ENCODE measurements at regions not wholly inside any gene's neighbourhood (a gene's known extent, or its start where the extent isn't known, plus 50 kb on each side); places are given as distances from the start of the nearest gene placed in this dataset.

DNA sequence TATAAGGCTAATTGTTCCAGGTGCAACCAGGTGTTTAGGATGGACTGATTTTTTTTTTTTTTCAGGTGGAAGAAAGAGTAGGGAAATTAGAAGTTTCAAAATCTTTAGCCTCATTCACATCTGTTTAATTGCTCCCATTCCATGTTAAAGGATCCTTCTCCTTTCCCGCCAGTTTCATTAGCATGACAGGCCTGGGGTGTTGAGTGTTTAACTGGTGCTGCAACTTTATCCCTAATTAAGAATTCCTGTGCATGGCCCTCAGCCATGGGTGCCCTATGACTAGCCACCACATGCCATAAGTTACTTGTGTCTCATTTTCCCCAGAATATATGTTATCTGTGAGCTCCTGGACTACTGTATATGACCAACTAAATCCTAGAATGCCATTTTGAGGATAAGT is 501.4 kb downstream of the NSUN3 start:
- no peak overlapping the region for H3K27ac ChIP-seq
- H3K27me3 ChIP-seq (ENCODE audit: insufficient read depth, low read depth, severe bottlenecking) = no peaks in the 10 kb centered on the region
- TF ChIP-seq, protein P1, sequence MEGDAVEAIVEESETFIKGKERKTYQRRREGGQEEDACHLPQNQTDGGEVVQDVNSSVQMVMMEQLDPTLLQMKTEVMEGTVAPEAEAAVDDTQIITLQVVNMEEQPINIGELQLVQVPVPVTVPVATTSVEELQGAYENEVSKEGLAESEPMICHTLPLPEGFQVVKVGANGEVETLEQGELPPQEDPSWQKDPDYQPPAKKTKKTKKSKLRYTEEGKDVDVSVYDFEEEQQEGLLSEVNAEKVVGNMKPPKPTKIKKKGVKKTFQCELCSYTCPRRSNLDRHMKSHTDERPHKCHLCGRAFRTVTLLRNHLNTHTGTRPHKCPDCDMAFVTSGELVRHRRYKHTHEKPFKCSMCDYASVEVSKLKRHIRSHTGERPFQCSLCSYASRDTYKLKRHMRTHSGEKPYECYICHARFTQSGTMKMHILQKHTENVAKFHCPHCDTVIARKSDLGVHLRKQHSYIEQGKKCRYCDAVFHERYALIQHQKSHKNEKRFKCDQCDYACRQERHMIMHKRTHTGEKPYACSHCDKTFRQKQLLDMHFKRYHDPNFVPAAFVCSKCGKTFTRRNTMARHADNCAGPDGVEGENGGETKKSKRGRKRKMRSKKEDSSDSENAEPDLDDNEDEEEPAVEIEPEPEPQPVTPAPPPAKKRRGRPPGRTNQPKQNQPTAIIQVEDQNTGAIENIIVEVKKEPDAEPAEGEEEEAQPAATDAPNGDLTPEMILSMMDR (IDR thresholded peaks at IDR 0.05; ENCODE audit: low read depth, low read length) = no peak
- no peaks in the 10 kb centered on the region for H3K36me3 ChIP-seq
- DNase-seq = no peak
- no peak overlapping the region for H3K4me3 ChIP-seq (ENCODE audit: low read depth, low read length)
- no peaks in the 10 kb centered on the region for H3K9me3 ChIP-seq (ENCODE audit: severe bottlenecking)

- no peaks in the 10 kb centered on the region for H3K36me3 ChIP-seq
- TF ChIP-seq, protein P1 (IDR thresholded peaks at IDR 0.05; ENCODE audit: low read depth, low read length) = no peak
- no peak overlapping the region for H3K27ac ChIP-seq
- H3K27me3 ChIP-seq (ENCODE audit: insufficient read depth, low read depth, severe bottlenecking) = no peaks in the 10 kb centered on the region
- H3K4me3 ChIP-seq (ENCODE audit: low read depth, low read length) = no peak overlapping the region
- no peak for DNase-seq
- H3K9me3 ChIP-seq (ENCODE audit: severe bottlenecking) = no peaks in the 10 kb centered on the region
Observed at GRCh38 chr3:94568041-94568440, 505.2 kb downstream of the NSUN3 start.

DNA sequence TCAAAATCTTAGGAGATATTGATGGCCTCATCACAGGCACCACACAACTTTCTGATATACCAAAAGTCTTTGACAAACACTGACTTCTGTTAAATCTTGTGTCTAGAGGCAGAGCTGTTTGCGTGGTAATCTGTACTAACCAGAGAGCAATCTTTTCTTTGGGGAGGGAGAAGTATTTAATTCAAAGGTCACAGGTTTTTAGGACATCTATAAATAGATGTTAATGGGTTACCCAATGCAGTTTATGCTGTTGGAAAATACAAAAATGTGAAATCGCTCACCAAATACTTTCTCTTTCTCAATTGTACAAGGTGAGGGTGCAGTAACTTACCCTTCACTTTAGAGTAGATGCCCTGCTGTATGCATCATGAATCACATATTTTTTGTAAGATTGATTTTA is 510.5 kb downstream of the NSUN3 start:
- TF ChIP-seq, protein P1 (IDR thresholded peaks at IDR 0.05; ENCODE audit: low read depth, low read length) = no peak
- Histone ChIP-seq H3K27me3 (ENCODE audit: insufficient read depth, low read depth, severe bottlenecking) (no peaks in the 10 kb centered on the region), H3K27ac (no peak overlapping the region), H3K4me3 (ENCODE audit: low read depth, low read length) (no peak overlapping the region), H3K9me3 (ENCODE audit: severe bottlenecking) (no peaks in the 10 kb centered on the region), H3K36me3 (no peaks in the 10 kb centered on the region)
- no peak for DNase-seq

DNA sequence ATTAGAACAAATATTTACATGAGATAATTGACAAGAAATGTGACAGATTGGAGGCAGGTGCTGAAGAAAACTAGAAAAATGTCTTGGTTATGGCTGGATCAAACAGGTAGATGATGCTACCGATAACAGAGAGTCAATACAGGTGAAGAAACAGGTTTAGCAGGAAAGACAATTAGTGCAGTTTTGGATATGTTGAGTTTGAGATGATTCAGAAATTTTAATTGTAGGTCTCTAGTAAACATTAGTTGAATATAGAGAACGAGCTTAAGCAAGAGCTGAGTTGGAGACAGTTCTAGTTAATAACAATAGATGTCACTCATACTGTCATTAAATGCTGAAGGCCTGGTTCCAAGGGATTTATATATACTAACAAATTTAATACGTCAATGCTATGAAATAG is 524.4 kb downstream of the NSUN3 start:
- H3K9me3 ChIP-seq (ENCODE audit: severe bottlenecking) = no peaks in the 10 kb centered on the region
- H3K27ac ChIP-seq = no peak overlapping the region
- H3K27me3 ChIP-seq (ENCODE audit: insufficient read depth, low read depth, severe bottlenecking) = no peaks in the 10 kb centered on the region
- DNase-seq = no peak
- no peak overlapping the region for H3K4me3 ChIP-seq (ENCODE audit: low read depth, low read length)
- H3K36me3 ChIP-seq = no peaks in the 10 kb centered on the region
- TF ChIP-seq, protein P1 (IDR thresholded peaks at IDR 0.05; ENCODE audit: low read depth, low read length) = no peak

DNA sequence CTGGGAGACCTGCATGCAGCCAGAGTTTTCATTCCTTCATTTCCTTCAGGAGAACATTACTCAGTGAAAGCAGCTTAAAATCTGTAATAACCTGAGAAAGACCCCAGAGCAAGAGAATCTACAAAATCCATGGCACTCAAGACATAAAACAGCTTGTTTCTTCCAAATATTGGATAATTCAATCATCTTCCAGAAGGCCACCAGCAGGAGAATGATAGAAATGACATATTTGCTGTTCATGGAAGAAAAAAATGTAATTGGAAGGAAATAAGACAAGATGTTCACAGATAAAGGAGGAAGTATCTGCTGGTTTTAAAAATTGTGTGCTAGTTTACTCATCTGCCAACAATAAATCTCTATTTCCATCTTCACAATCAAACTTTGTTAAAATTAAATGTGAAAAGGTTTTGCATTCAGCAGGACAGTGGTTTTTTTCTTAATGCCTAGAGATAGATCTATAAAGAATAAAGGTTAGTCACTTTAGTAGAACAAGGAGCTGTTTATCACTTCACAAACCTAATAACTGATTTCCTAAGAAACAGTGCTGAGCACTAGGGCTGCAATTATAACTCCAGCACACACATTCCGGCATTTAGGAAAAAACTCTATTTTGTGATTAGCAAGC is 530.8 kb downstream of the NSUN3 start:
- Histone ChIP-seq H3K27me3 (ENCODE audit: insufficient read depth, low read depth, severe bottlenecking) (no peaks in the 10 kb centered on the region), H3K27ac (no peak overlapping the region), H3K36me3 (no peaks in the 10 kb centered on the region), H3K4me3 (ENCODE audit: low read depth, low read length) (no peak overlapping the region), H3K9me3 (ENCODE audit: severe bottlenecking) (no peaks in the 10 kb centered on the region)
- DNase-seq = no peak
- TF ChIP-seq, protein P1 (IDR thresholded peaks at IDR 0.05; ENCODE audit: low read depth, low read length) = no peak

GRCh38 chr3:94596141-94596540 is 533.3 kb downstream of the NSUN3 start:
- no peaks in the 10 kb centered on the region for H3K9me3 ChIP-seq (ENCODE audit: severe bottlenecking)
- H3K27ac ChIP-seq = no peak overlapping the region
- no peak overlapping the region for H3K4me3 ChIP-seq (ENCODE audit: low read depth, low read length)
- H3K27me3 ChIP-seq (ENCODE audit: insufficient read depth, low read depth, severe bottlenecking) = no peaks in the 10 kb centered on the region
- no peaks in the 10 kb centered on the region for H3K36me3 ChIP-seq
- DNase-seq = peak; percentile 48
- TF ChIP-seq, protein P1 (IDR thresholded peaks at IDR 0.05; ENCODE audit: low read depth, low read length) = no peak
